Endothelial cell of umbilical vein (primary cell): ENCODE measurements at regions not wholly inside any gene's neighbourhood (a gene's known extent, or its start where the extent isn't known, plus 50 kb on each side); places are given as distances from the start of the nearest gene placed in this dataset.

Experiments used
- BruUV-seq: library from RNA; stranded (reverse); fragments of 400-500 nt; replicated peaks from 2 replicates; lab custom pipeline; 2021; lab: Mats Ljungman, UMichigan
- CTCF ChIA-PET: fragments of 300-600, 350-600 bp; sonication (Branson Sonifier 250); formaldehyde crosslinking; loops from one replicate; lab custom pipeline; 2021; ENCODE audit warnings: antibody characterized with exemption, inconsistent platforms; lab: Charles Lee
- POLR2A ChIA-PET: fragments of 300-600, 350-600 bp; sonication (Branson Sonifier 250); formaldehyde crosslinking; loops from one replicate; lab custom pipeline; 2021; ENCODE audit warnings: antibody characterized with exemption, inconsistent platforms; lab: Charles Lee
- DNase-seq: peaks from one replicate; pipeline ENCODE4 v3.0.0-alpha.2; 2011; ENCODE audit warnings: low read depth, low spot score
- FAIRE-seq: peaks from 2 replicates; lab custom pipeline; 2011; peaks lifted over from hg19 to GRCh38; lab: Jason Lieb, UNC
- H2AFZ ChIP-seq: 2 replicates; pipeline ENCODE4 v1.6.0; 2012; ENCODE audit warnings: low read depth, low read length, control low read depth, inconsistent platforms
- H3K27ac ChIP-seq: 2 replicates; pipeline ENCODE4 v1.5.1; 2011; ENCODE audit warnings: low read depth, mild to moderate bottlenecking, control low read depth, low read length, moderate library complexity; ENCODE audit not compliant: insufficient read depth
- H3K27me3 ChIP-seq, 2 experiments: 2 replicates each; pipeline versions ENCODE4 v1.6.0 to v1.6.1; 2011; ENCODE audit warnings: low read length in 2 of 2, mixed read lengths in 1 of 2; ENCODE audit not compliant: control insufficient read depth in 2 of 2, insufficient read depth in 2 of 2
- H3K36me3 ChIP-seq, 2 experiments: 2 replicates in 1 of 2; 3 replicates in 1 of 2; pipeline ENCODE4 v1.5.1; 2011; ENCODE audit warnings: low read length in 2 of 2, mild to moderate bottlenecking in 1 of 2, moderate library complexity in 1 of 2; ENCODE audit not compliant: control insufficient read depth in 2 of 2, insufficient read depth in 2 of 2; ENCODE audit errors: extremely low read depth in 1 of 2
- H3K4me1 ChIP-seq: 3 replicates; pipeline ENCODE4 v1.5.1; 2011; ENCODE audit warnings: mild to moderate bottlenecking, low read length; ENCODE audit not compliant: control insufficient read depth, insufficient read depth; ENCODE audit errors: extremely low read depth
- H3K4me2 ChIP-seq: 2 replicates; pipeline ENCODE4 v1.6.1; 2011; ENCODE audit warnings: low read length, control low read depth, mixed read lengths; ENCODE audit not compliant: insufficient read depth
- H3K4me3 ChIP-seq, 3 experiments: fragments of 200-600 bp in 1 of 3; sonication (generic), shearing (Covaris generic) in 1 of 3; replicated peaks in 1 of 3; 2 replicates each; pipeline ENCODE4 v1.5.1; 2011 to 2016; ENCODE audit warnings: control low read depth in 3 of 3, low read length in 3 of 3, mild to moderate bottlenecking in 2 of 3, inconsistent platforms in 1 of 3, low read depth in 1 of 3, moderate library complexity in 1 of 3; ENCODE audit not compliant: insufficient read depth in 1 of 3
- H3K79me2 ChIP-seq: 2 replicates; pipeline ENCODE4 v1.6.0; 2012; ENCODE audit warnings: low read length, inconsistent platforms; ENCODE audit not compliant: control insufficient read depth, insufficient read depth
- H3K9ac ChIP-seq: replicated peaks from 2 replicates; pipeline ENCODE3; 2011; ENCODE audit warnings: low read length, control low read depth; ENCODE audit not compliant: insufficient read depth; ENCODE audit errors: extremely low read depth
- H3K9me1 ChIP-seq: replicated peaks from 3 replicates; pipeline ENCODE4 v1.6.0; 2011; ENCODE audit warnings: mild to moderate bottlenecking, low read length; ENCODE audit not compliant: control insufficient read depth, insufficient read depth; ENCODE audit errors: extremely low read depth
- H3K9me3 ChIP-seq: replicated peaks from 2 replicates; pipeline ENCODE4 v1.5.1; 2012; ENCODE audit warnings: low read length, inconsistent platforms; ENCODE audit not compliant: control insufficient read depth, insufficient read depth
- H4K20me1 ChIP-seq: replicated peaks from 2 replicates; pipeline ENCODE3; 2011; ENCODE audit warnings: mild to moderate bottlenecking, low read length; ENCODE audit not compliant: control insufficient read depth, insufficient read depth; ENCODE audit errors: extremely low read depth
- CTCF ChIP-seq, 2 donors: IDR thresholded peaks; 1 replicate in 1 of 2; 2 replicates in 1 of 2; pipeline ENCODE4 v1.5.1; 2011; ENCODE audit warnings: low read length in 2 of 2, mild to moderate bottlenecking in 2 of 2, moderate library complexity in 2 of 2, control low read depth in 1 of 2, inconsistent platforms in 1 of 2, low read depth in 1 of 2; ENCODE audit not compliant: insufficient read depth in 1 of 2; ENCODE audit errors: extremely low read depth in 1 of 2
- FOS ChIP-seq: IDR thresholded peaks from 2 replicates; pipeline ENCODE4 v1.6.1; 2011; ENCODE audit warnings: mild to moderate bottlenecking, low read length, moderate library complexity, borderline replicate concordance; ENCODE audit not compliant: insufficient read depth
- GATA2 ChIP-seq: IDR thresholded peaks from 2 replicates; pipeline ENCODE4 v1.7.0; 2011; ENCODE audit warnings: low read depth, mild to moderate bottlenecking, moderate library complexity, mixed read lengths, low read length; ENCODE audit not compliant: insufficient read length, insufficient read depth
- POLR2AphosphoS5 ChIP-seq: IDR thresholded peaks from 2 replicates; pipeline ENCODE4 v1.6.1; 2012; ENCODE audit warnings: low read depth, mild to moderate bottlenecking, control low read depth, low read length, moderate library complexity; ENCODE audit not compliant: insufficient read depth
- dilution Hi-C: fragments of 300-500 bp; cut with MboI; formaldehyde crosslinking; loops from one replicate; pipeline ENCODE4 v1.15.0; 2019; ENCODE audit warnings: low sequenced_read_pairs; ENCODE audit not compliant: extremely low pct_ligation_motif_present
- intact Hi-C: fragments of 100-400 bp; cut with micrococcal nuclease; formaldehyde crosslinking; loops from one replicate; pipeline ENCODE4 v1.10.0; 2022

GRCh38 chr14:53509276-53510244 is 356.4 kb upstream of the DDHD1 start:
- BruUV-seq = no TSS peak
- no peak overlapping the region for H3K4me2 ChIP-seq
- H3K36me3 ChIP-seq = no peaks in the 10 kb centered on the region
- CTCF ChIA-PET = no interaction called here
- H3K9me3 ChIP-seq = no peaks in the 10 kb centered on the region
- intact Hi-C loops (no loop called here), dilution Hi-C loops (no loop called here)
- POLR2A ChIA-PET = no interaction called here
- H2AFZ ChIP-seq = no peak overlapping the region
- no peaks in the 10 kb centered on the region for H3K9me1 ChIP-seq
- H4K20me1 ChIP-seq = no peaks in the 10 kb centered on the region
- TF ChIP-seq FOS (no peak), GATA2 (no peak), POLR2AphosphoS5 (no peak), CTCF (IDR thresholded peaks at IDR 0.05; ENCODE audit: extremely low read depth in 1 of 2, insufficient read depth in 1 of 2, low read depth in 1 of 2, low read length in 2 of 2) (no peak)
- no peak for FAIRE-seq
- no peaks in the 10 kb centered on the region for H3K4me1 ChIP-seq
- no peak for DNase-seq
- peaks cover 0 to 7% of the 10 kb centered on the region in 2 experiments for H3K27me3 ChIP-seq
- H3K4me3 ChIP-seq = no peak overlapping the region
- H3K9ac ChIP-seq = no peak overlapping the region
- no peaks in the 10 kb centered on the region for H3K79me2 ChIP-seq
- no peak overlapping the region for H3K27ac ChIP-seq
